Neutrophil (primary cell): ENCODE measurements at regions not wholly inside any gene's neighbourhood (a gene's known extent, or its start where the extent isn't known, plus 50 kb on each side); places are given as distances from the start of the nearest gene placed in this dataset.
A peak's percentile ranks its signal among the peaks of the same experiment; 100 is the strongest.

Experiments
- H3K27ac ChIP-seq: fragments of 200-600 bp; sonication (generic); 2 replicates; pipeline ENCODE4 v1.5.1; 2016; ENCODE audit warnings: mild to moderate bottlenecking, moderate library complexity
- H3K27me3 ChIP-seq: fragments of 200-600 bp; sonication (generic); 2 replicates; pipeline ENCODE4 v1.6.0; 2016; ENCODE audit warnings: mild to moderate bottlenecking
- H3K36me3 ChIP-seq: fragments of 200-600 bp; sonication (generic); 2 replicates; pipeline ENCODE4 v1.5.1; 2017
- H3K4me1 ChIP-seq, 2 experiments: fragments of 200-600 bp in 1 of 2; sonication (generic) in 1 of 2; 1 replicate in 1 of 2; 2 replicates in 1 of 2; pipeline versions ENCODE4 v1.5.1 to v1.6.1; 2013 to 2016; ENCODE audit warnings: low read depth in 1 of 2, low read length in 1 of 2, mild to moderate bottlenecking in 1 of 2, moderate library complexity in 1 of 2; ENCODE audit not compliant: control insufficient read depth in 1 of 2, insufficient read depth in 1 of 2
- H3K4me3 ChIP-seq, 2 experiments: fragments of 200-600 bp in 1 of 2; sonication (generic) in 1 of 2; 1 replicate in 1 of 2; 2 replicates in 1 of 2; pipeline ENCODE4 v1.5.1; 2013 to 2016; ENCODE audit warnings: low read depth in 1 of 2, low read length in 1 of 2, mild to moderate bottlenecking in 1 of 2, moderate library complexity in 1 of 2
- H3K9me3 ChIP-seq: fragments of 200-600 bp; sonication (generic); 2 replicates; pipeline ENCODE4 v1.5.1; 2016
- CTCF ChIP-seq: fragments of 200-600 bp; sonication (generic); IDR thresholded peaks from 2 replicates; pipeline ENCODE4 v1.5.1; 2016; ENCODE audit warnings: antibody characterized with exemption

GRCh38 chr1:228955691-228956090 lies 220.4 kb downstream of the RHOU start:
- Histone ChIP-seq H3K9me3 (no peaks in the 10 kb centered on the region), H3K27ac (no peak overlapping the region), H3K36me3 (no peaks in the 10 kb centered on the region), H3K4me1 (peaks cover 6 to 9% of the 10 kb centered on the region in 2 experiments), H3K4me3 (no peak overlapping the region), H3K27me3 (no peaks in the 10 kb centered on the region)
- TF ChIP-seq CTCF: no peak

- H3K36me3 ChIP-seq: no peaks in the 10 kb centered on the region
- H3K9me3 ChIP-seq: no peaks in the 10 kb centered on the region
- no peak for TF ChIP-seq CTCF
- no peak overlapping the region for H3K27ac ChIP-seq
- no peaks in the 10 kb centered on the region for H3K27me3 ChIP-seq
- H3K4me3 ChIP-seq: no peak overlapping the region
- peaks cover 18 to 21% of the 10 kb centered on the region in 2 experiments for H3K4me1 ChIP-seq
Measured at GRCh38 chr1:228956864-228957263, 221.6 kb downstream of the RHOU start.

GRCh38 chr1:228957535-228957934 lies 222.3 kb downstream of the RHOU start:
- Histone ChIP-seq H3K27me3 (no peaks in the 10 kb centered on the region), H3K4me3 (no peak overlapping the region), H3K9me3 (no peaks in the 10 kb centered on the region), H3K36me3 (no peaks in the 10 kb centered on the region), H3K27ac (no peak overlapping the region), H3K4me1 (peaks cover 21 to 22% of the 10 kb centered on the region in 2 experiments)
- TF ChIP-seq CTCF: no peak

GRCh38 chr1:228958121-228958520 lies 222.8 kb downstream of the RHOU start:
- H3K9me3 ChIP-seq: no peaks in the 10 kb centered on the region
- no peak overlapping the region for H3K4me3 ChIP-seq
- H3K27ac ChIP-seq: no peak overlapping the region
- no peaks in the 10 kb centered on the region for H3K27me3 ChIP-seq
- peaks cover 21 to 22% of the 10 kb centered on the region in 2 experiments for H3K4me1 ChIP-seq
- no peaks in the 10 kb centered on the region for H3K36me3 ChIP-seq
- TF ChIP-seq CTCF: no peak

- Histone ChIP-seq H3K27ac (no peak overlapping the region), H3K9me3 (no peaks in the 10 kb centered on the region), H3K36me3 (no peaks in the 10 kb centered on the region), H3K27me3 (no peaks in the 10 kb centered on the region), H3K4me1 (peaks cover 21 to 22% of the 10 kb centered on the region in 2 experiments), H3K4me3 (no peak overlapping the region)
- TF ChIP-seq CTCF: no peak
Measured at GRCh38 chr1:228958741-228959140, 223.5 kb downstream of the RHOU start.

GRCh38 chr1:228960705-228961104 lies 225.4 kb downstream of the RHOU start:
- Histone ChIP-seq H3K36me3 (no peaks in the 10 kb centered on the region), H3K9me3 (no peaks in the 10 kb centered on the region), H3K27me3 (no peaks in the 10 kb centered on the region), H3K4me3 (no peak overlapping the region), H3K4me1 (peaks cover 21 to 22% of the 10 kb centered on the region in 2 experiments), H3K27ac (peak overlapping the region; percentile 76)
- TF ChIP-seq CTCF: no peak
